ENCODE measurements at regions not wholly inside any gene's neighbourhood (a gene's known extent, or its start where the extent isn't known, plus 50 kb on each side); places are given as distances from the start of the nearest gene placed in this dataset.
"Not testable (repeated sequence)": the region's sequence is repeated elsewhere in the genome, so short reads cannot be mapped to it uniquely, and the experiment has no call there.

DNA sequence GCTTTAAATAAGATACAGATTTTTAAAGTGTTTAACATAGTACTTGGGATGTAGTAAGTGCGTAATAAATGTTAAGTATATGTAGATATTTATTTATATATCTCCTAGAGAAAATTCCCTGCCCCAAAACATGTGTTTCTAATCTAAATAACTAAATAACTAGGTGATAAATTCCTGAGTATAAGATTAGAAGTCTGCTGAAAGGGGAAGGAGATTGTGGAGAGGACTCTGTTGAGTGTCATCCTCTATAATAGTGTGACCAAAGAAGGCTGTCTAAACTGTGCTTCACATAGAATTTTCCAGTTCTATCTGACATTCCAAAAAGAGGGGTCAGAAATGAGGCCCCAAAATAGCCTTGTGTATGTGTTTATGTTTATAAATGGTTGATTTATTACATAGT is 590.5 kb upstream of the ADAMTS5 start:
- H3K27me3 ChIP-seq, result no peaks in the 10 kb centered on the region
- no peak for DNase-seq
- WGBS, 2 donors, result 90 to 91% methylated on average over 1 of the region's 1 CpG

GRCh38 chr21:27555996-27556395 is 589.1 kb upstream of the ADAMTS5 start:
- DNase-seq (no peak), ATAC-seq (ENCODE audit: low FRiP score in 2 of 2) (no peak)
- no peak for TF ChIP-seq POLR2AphosphoS5 (IDR thresholded peaks at IDR 0.05)
- no peak for TF ChIP-seq CTCF (IDR thresholded peaks at IDR 0.05)
- TF ChIP-seq POLR2A (IDR thresholded peaks at IDR 0.05), result no peak
- no peak for TF ChIP-seq EP300 (IDR thresholded peaks at IDR 0.05)
- H3K4me3 ChIP-seq, result no peak overlapping the region
- H3K27me3 ChIP-seq, result no peaks in the 10 kb centered on the region
- 90 to 96% methylated on average over 2 of the region's 2 CpGs for WGBS, 2 donors
- H3K9me3 ChIP-seq, result peaks cover 0 to 13% (median 4%) of the 10 kb centered on the region in 4 donors
- H3K36me3 ChIP-seq, result no peaks in the 10 kb centered on the region
- H3K27ac ChIP-seq, result no peak overlapping the region
- no peaks in the 10 kb centered on the region for H3K4me1 ChIP-seq

More for the DNA sequence above, 590.5 kb upstream of the ADAMTS5 start:
- Histone ChIP-seq H3K4me3 (no peak overlapping the region), H3K27ac (no peak overlapping the region), H3K4me1 (no peaks in the 10 kb centered on the region), H3K36me3 (no peaks in the 10 kb centered on the region), H3K9me3 (peaks cover 0 to 7% (median under 1%) of the 10 kb centered on the region in 4 donors)
- TF ChIP-seq POLR2A (IDR thresholded peaks at IDR 0.05) (no peak), EP300 (IDR thresholded peaks at IDR 0.05) (no peak), CTCF (IDR thresholded peaks at IDR 0.05) (no peak), POLR2AphosphoS5 (IDR thresholded peaks at IDR 0.05) (no peak)
- ATAC-seq (ENCODE audit: low FRiP score in 2 of 2), result no peak

DNA sequence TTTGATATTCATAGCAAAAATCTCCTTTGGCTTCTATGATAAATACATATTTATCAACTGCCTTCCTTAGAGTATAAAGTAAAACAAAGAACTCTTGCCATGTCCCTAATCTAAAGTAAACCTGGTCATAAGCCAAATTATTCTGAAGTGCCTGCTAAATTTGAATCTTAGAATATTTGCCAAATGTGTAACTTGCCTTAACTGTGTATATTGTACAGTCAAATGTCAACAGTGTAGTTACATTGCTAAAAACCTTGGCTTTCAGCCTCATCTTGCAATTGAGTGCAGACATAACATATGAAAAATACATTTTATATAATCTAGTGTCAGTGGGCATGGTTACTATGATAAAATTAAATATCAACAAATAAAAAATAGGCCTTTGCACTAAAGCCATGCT is 583.4 kb upstream of the ADAMTS5 start:
- H3K27me3 ChIP-seq, result no peaks in the 10 kb centered on the region
- peaks cover 0 to 13% (median 4%) of the 10 kb centered on the region in 4 donors for H3K9me3 ChIP-seq
- ATAC-seq (ENCODE audit: low FRiP score in 2 of 2) (no peak), DNase-seq (no peak)
- H3K4me1 ChIP-seq, result peaks cover 0 to 5% (median 2%) of the 10 kb centered on the region in 4 donors
- H3K4me3 ChIP-seq, result no peak overlapping the region
- H3K36me3 ChIP-seq, result no peaks in the 10 kb centered on the region
- H3K27ac ChIP-seq, result no peak overlapping the region
- no peak for TF ChIP-seq EP300 (IDR thresholded peaks at IDR 0.05)
- TF ChIP-seq CTCF (IDR thresholded peaks at IDR 0.05), result no peak
- no peak for TF ChIP-seq POLR2A (IDR thresholded peaks at IDR 0.05)
- TF ChIP-seq POLR2AphosphoS5 (IDR thresholded peaks at IDR 0.05), result no peak

DNA sequence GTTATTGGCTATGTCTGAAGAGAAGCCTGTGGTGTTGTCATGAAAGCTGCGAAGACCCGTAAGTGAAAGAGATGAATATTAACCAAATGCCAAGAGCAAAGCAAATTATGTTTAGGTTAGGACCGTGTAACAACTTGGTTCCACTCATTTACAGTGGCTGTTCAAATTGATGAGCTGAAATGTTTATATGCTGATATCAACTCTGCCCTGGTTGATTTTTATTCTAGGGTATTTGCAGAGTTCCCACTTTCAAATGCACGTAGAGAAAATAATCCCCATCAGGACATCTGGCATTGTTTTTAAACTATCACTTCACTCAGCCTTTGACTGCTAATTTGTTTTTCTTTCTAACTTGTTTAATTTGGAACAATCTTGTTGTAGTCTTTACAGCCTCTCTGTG is 581.6 kb upstream of the ADAMTS5 start:
- no peak overlapping the region for H3K27ac ChIP-seq
- peaks cover 0 to 13% (median 4%) of the 10 kb centered on the region in 4 donors for H3K9me3 ChIP-seq
- ATAC-seq (ENCODE audit: low FRiP score in 2 of 2), result no peak
- no peak for DNase-seq
- H3K4me3 ChIP-seq, result no peak overlapping the region
- no peaks in the 10 kb centered on the region for H3K27me3 ChIP-seq
- WGBS, 2 donors, result 71% methylated on average over 4 of the region's 4 CpGs
- peaks cover 0 to 5% (median 2%) of the 10 kb centered on the region in 4 donors for H3K4me1 ChIP-seq
- no peaks in the 10 kb centered on the region for H3K36me3 ChIP-seq
- no peak for TF ChIP-seq CTCF (IDR thresholded peaks at IDR 0.05)
- TF ChIP-seq EP300 (IDR thresholded peaks at IDR 0.05), result no peak
- TF ChIP-seq POLR2A (IDR thresholded peaks at IDR 0.05), result no peak
- TF ChIP-seq POLR2AphosphoS5 (IDR thresholded peaks at IDR 0.05), result no peak

- H3K4me1 ChIP-seq, result peaks cover 0 to 5% (median 2%) of the 10 kb centered on the region in 4 donors
- no peak overlapping the region for H3K27ac ChIP-seq
- WGBS, 2 donors, result 61 to 68% methylated on average over 4 of the region's 4 CpGs
- TF ChIP-seq CTCF (IDR thresholded peaks at IDR 0.05) (no peak), POLR2AphosphoS5 (IDR thresholded peaks at IDR 0.05) (no peak), EP300 (IDR thresholded peaks at IDR 0.05) (no peak), POLR2A (IDR thresholded peaks at IDR 0.05) (no peak)
- no peaks in the 10 kb centered on the region for H3K36me3 ChIP-seq
- no peaks in the 10 kb centered on the region for H3K27me3 ChIP-seq
- no peak for DNase-seq
- ATAC-seq (ENCODE audit: low FRiP score in 2 of 2), result no peak
- no peak overlapping the region for H3K4me3 ChIP-seq
- H3K9me3 ChIP-seq, result no peaks in the 10 kb centered on the region
Observed at GRCh38 chr21:27545754-27546349, 579.0 kb upstream of the ADAMTS5 start.

DNA sequence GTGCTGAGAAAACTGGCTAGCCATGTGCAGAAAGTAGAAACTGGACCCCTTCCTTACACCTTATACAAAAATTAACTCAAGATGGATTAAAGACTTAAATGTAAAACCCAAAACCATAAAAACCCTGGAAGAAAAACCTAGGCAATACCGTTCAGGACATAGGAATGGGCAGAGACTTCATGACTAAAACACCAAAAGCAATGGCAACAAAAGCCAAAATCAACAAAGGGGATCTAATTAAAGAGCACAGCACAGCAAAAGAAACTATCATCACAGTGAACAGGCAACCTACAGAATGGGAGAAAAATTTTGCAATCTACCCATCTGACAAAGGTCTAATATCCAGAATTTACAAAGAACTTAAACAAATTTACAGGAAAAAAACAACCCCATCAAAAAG is 575.2 kb upstream of the ADAMTS5 start:
- not testable (repeated sequence) for H3K27ac ChIP-seq; DNase-seq; H3K36me3 ChIP-seq; H3K4me3 ChIP-seq; H3K9me3 ChIP-seq; H3K4me1 ChIP-seq; H3K27me3 ChIP-seq; ATAC-seq (ENCODE audit: low FRiP score in 2 of 2)
- WGBS, 2 donors, result 74 to 83% methylated on average over 1 of the region's 1 CpG
